Stomach (tissue), 4 donors: ENCODE measurements at regions not wholly inside any gene's neighbourhood (a gene's known extent, or its start where the extent isn't known, plus 50 kb on each side); places are given as distances from the start of the nearest gene placed in this dataset.

Experiments used
- POLR2A ChIP-seq, 4 donors: fragments of 450-650 bp; IDR thresholded peaks; one replicate each; pipeline ENCODE4 v1.6.1; 2016; ENCODE audit warnings: antibody characterized with exemption in 4 of 4, control low read depth in 2 of 4, mild to moderate bottlenecking in 1 of 4, moderate library complexity in 1 of 4
- TF ChIP-seq, protein P1 (sequence below), 7 experiments: fragments of 450-650 bp in 4 of 7; fragments of 200-600 bp in 3 of 7; sonication (generic) in 3 of 7; IDR thresholded peaks; one replicate each; pipeline ENCODE4 v1.5.1; 2016 to 2019; ENCODE audit warnings: antibody characterized with exemption in 7 of 7, control low read depth in 2 of 7, mild to moderate bottlenecking in 1 of 7

DNA sequence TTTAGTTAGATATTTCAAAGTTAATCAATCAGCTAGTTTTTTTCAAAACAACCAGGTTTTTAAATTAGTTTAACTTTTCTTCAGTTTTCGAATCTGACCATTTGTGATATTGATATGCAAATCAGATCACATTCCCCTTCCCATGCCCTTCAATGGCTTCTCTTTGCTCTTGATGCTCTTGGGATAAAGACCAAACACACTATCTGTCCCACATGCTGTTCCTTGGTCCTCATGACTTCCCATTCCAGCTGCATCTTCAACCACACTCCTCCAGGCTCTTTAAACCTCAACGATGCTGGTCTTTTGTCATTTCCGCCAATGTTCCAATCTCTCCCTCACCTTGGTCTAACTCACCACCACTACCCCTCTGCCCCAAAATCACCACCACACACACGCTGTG, 285.8 kb downstream of the LMX1A start:
- no peak for TF ChIP-seq POLR2A (IDR thresholded peaks at IDR 0.05)
- TF ChIP-seq, protein P1, sequence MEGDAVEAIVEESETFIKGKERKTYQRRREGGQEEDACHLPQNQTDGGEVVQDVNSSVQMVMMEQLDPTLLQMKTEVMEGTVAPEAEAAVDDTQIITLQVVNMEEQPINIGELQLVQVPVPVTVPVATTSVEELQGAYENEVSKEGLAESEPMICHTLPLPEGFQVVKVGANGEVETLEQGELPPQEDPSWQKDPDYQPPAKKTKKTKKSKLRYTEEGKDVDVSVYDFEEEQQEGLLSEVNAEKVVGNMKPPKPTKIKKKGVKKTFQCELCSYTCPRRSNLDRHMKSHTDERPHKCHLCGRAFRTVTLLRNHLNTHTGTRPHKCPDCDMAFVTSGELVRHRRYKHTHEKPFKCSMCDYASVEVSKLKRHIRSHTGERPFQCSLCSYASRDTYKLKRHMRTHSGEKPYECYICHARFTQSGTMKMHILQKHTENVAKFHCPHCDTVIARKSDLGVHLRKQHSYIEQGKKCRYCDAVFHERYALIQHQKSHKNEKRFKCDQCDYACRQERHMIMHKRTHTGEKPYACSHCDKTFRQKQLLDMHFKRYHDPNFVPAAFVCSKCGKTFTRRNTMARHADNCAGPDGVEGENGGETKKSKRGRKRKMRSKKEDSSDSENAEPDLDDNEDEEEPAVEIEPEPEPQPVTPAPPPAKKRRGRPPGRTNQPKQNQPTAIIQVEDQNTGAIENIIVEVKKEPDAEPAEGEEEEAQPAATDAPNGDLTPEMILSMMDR (IDR thresholded peaks at IDR 0.05): no peak
